ENCODE measurements at regions not wholly inside any gene's neighbourhood (a gene's known extent, or its start where the extent isn't known, plus 50 kb on each side); places are given as distances from the start of the nearest gene placed in this dataset.

DNA sequence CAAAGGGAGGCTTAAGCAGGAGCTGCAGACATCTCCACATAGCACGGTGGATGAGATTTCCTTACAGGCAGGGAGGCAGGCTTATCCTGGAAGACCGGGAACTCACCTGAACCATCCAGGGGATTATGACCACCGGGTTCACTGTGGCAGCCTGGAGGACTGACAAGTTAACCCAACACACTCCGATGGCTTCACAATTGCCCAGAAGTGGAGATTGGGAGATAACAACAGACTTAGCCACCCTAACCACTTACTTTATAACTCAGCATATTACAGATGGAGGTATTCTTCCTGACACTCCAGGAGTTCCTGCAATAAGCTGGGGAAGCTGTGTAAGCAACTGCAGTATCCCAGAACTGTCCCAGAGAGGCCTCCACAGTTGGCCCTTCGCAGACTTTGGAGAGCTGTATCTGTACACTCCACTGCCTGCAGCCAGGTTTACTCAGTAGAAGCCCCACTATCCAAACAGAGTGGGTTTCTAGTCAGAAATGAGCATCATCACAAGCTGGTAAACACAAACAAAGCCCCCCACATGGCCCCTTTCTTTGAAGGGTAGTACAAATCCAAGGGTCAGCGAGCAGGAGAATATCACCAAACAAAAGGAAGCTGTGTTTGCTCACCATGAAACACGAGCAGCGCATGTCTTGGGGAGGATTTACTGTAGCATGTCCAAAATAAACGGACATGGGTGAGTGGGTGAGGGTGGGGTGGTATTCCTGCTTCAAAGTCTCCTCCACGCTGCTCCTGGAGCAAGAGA, 462.2 kb downstream of the RASEF start:
- Mint-ChIP-seq H3K4me1 (peaks cover 5% of the 10 kb centered on the region), H3K36me3 (no peaks in the 10 kb centered on the region), H3K9me3 (no peaks in the 10 kb centered on the region), H3K27me3 (ENCODE audit: low read depth in 3 of 3) (peaks cover 0 to 2% (median 2%) of the 10 kb centered on the region in 3 donors), H3K4me3 (no peak overlapping the region), H3K27ac (no peak overlapping the region)
- TF ChIP-seq, protein P1, sequence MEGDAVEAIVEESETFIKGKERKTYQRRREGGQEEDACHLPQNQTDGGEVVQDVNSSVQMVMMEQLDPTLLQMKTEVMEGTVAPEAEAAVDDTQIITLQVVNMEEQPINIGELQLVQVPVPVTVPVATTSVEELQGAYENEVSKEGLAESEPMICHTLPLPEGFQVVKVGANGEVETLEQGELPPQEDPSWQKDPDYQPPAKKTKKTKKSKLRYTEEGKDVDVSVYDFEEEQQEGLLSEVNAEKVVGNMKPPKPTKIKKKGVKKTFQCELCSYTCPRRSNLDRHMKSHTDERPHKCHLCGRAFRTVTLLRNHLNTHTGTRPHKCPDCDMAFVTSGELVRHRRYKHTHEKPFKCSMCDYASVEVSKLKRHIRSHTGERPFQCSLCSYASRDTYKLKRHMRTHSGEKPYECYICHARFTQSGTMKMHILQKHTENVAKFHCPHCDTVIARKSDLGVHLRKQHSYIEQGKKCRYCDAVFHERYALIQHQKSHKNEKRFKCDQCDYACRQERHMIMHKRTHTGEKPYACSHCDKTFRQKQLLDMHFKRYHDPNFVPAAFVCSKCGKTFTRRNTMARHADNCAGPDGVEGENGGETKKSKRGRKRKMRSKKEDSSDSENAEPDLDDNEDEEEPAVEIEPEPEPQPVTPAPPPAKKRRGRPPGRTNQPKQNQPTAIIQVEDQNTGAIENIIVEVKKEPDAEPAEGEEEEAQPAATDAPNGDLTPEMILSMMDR (IDR thresholded peaks at IDR 0.05) = no peak
- Histone ChIP-seq H3K27ac (ENCODE audit: low read depth in 1 of 2, low read length in 2 of 2) (no peak overlapping the region), H3K9ac (ENCODE audit: insufficient read depth, low read length, poor library complexity, severe bottlenecking) (no peak overlapping the region), H3K4me3 (replicated peaks in 1 of 3; ENCODE audit: low read depth in 2 of 3, low read length in 3 of 3) (no peak overlapping the region), H4K20me1 (ENCODE audit: insufficient read depth, low read length) (no peaks in the 10 kb centered on the region), H3K9me3 (replicated peaks in 1 of 2; ENCODE audit: control insufficient read depth in 1 of 2, insufficient read depth in 1 of 2, low read length in 2 of 2) (no peaks in the 10 kb centered on the region), H3K27me3 (ENCODE audit: control insufficient read depth in 2 of 2, insufficient read depth in 2 of 2, low read length in 2 of 2) (no peaks in the 10 kb centered on the region), H3K4me1 (ENCODE audit: control insufficient read depth in 1 of 2, insufficient read depth in 2 of 2, low read length in 2 of 2) (no peaks in the 10 kb centered on the region), H3K4me2 (replicated peaks; ENCODE audit: extremely low read depth, low read length, poor library complexity, severe bottlenecking) (no peak overlapping the region), H3K79me2 (ENCODE audit: insufficient read depth, low read length) (no peaks in the 10 kb centered on the region), H3K36me3 (replicated peaks in 1 of 2; ENCODE audit: control insufficient read depth in 1 of 2, insufficient read depth in 2 of 2, low read length in 2 of 2) (no peaks in the 10 kb centered on the region), H2AFZ (ENCODE audit: insufficient read depth, low read depth, low read length, poor library complexity, severe bottlenecking) (no peak overlapping the region)
- WGBS (ENCODE audit: insufficient coverage) = 97% methylated on average over 7 of the region's 10 CpGs
- no peak for DNase-seq
- intact Hi-C loops (cut with micrococcal nuclease) = no loop called here

DNA sequence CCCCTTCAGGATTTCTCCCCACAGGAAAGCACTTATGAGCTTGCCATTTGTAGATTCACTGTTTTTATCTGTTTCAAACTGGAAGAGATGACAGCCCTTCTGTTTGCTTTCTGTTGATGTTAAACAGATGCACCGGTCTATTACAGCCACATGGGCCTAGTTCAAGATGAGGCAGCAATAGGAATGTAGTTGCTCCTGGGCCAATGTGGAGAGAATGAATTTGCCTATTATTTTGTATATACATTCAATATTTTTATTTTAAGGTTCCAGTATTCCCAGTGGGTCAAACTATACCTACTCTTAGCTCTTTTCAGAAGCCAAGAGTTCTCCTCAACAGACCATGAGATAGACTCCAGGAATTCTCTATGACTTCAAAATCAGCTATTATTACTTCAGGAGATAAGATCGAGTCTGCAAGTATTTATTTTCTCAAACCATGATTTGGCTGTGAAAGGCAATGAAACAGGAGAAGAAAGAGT, 461.6 kb downstream of the RASEF start:
- Histone ChIP-seq H3K36me3 (replicated peaks in 1 of 2; ENCODE audit: control insufficient read depth in 1 of 2, insufficient read depth in 2 of 2, low read length in 2 of 2) (no peaks in the 10 kb centered on the region), H3K27ac (ENCODE audit: low read depth in 1 of 2, low read length in 2 of 2) (no peak overlapping the region), H2AFZ (ENCODE audit: insufficient read depth, low read depth, low read length, poor library complexity, severe bottlenecking) (no peak overlapping the region), H3K4me2 (replicated peaks; ENCODE audit: extremely low read depth, low read length, poor library complexity, severe bottlenecking) (no peak overlapping the region), H3K4me3 (replicated peaks in 1 of 3; ENCODE audit: low read depth in 2 of 3, low read length in 3 of 3) (no peak overlapping the region), H3K27me3 (ENCODE audit: control insufficient read depth in 2 of 2, insufficient read depth in 2 of 2, low read length in 2 of 2) (no peaks in the 10 kb centered on the region), H4K20me1 (ENCODE audit: insufficient read depth, low read length) (no peaks in the 10 kb centered on the region), H3K4me1 (ENCODE audit: control insufficient read depth in 1 of 2, insufficient read depth in 2 of 2, low read length in 2 of 2) (no peaks in the 10 kb centered on the region), H3K9ac (ENCODE audit: insufficient read depth, low read length, poor library complexity, severe bottlenecking) (no peak overlapping the region), H3K9me3 (replicated peaks in 1 of 2; ENCODE audit: control insufficient read depth in 1 of 2, insufficient read depth in 1 of 2, low read length in 2 of 2) (no peaks in the 10 kb centered on the region), H3K79me2 (ENCODE audit: insufficient read depth, low read length) (no peaks in the 10 kb centered on the region)
- peaks cover 5% of the 10 kb centered on the region for H3K4me1 Mint-ChIP-seq
- intact Hi-C loops (cut with micrococcal nuclease) = no loop called here
- WGBS (ENCODE audit: insufficient coverage) = no CpG with 5 or more reads among the region's 2 CpGs
- H3K27me3 Mint-ChIP-seq (ENCODE audit: low read depth in 3 of 3) = peaks cover 0 to 2% (median 2%) of the 10 kb centered on the region in 3 donors
- H3K4me3 Mint-ChIP-seq = no peak overlapping the region
- no peaks in the 10 kb centered on the region for H3K36me3 Mint-ChIP-seq
- TF ChIP-seq, protein P1 (IDR thresholded peaks at IDR 0.05) = no peak
- no peaks in the 10 kb centered on the region for H3K9me3 Mint-ChIP-seq
- H3K27ac Mint-ChIP-seq = no peak overlapping the region
- DNase-seq = no peak

Data from CD14-positive monocyte (primary cell).